ENCODE measurements at regions not wholly inside any gene's neighbourhood (a gene's known extent, or its start where the extent isn't known, plus 50 kb on each side); places are given as distances from the start of the nearest gene placed in this dataset.

DNA sequence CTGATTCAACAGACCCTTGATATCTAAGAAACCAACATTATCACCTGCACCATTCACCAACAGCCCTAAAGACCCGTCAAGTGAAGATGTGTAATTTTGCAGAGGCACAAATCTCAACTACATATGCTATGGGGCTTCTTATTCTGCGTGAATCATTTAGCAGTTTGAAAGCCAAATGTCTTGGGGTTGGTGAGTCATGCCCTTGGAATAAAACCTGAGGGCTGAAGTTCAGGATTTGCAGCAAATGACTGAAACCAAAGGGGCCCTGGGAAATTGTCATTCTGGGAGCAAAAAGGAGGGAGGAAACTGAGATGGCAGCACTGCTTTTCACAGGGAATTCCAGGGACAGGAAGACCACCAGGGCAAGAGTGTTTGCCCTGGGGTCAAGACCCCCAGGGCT, 79.2 kb upstream of the TNR start:
- Mint-ChIP-seq H3K4me1 (no peaks in the 10 kb centered on the region), H3K27ac (no peak overlapping the region), H3K4me3 (no peak overlapping the region), H3K9me3 (no peaks in the 10 kb centered on the region), H3K27me3 (peaks cover 10% of the 10 kb centered on the region), H3K36me3 (no peaks in the 10 kb centered on the region)
- DNase-seq, result no peak

DNA sequence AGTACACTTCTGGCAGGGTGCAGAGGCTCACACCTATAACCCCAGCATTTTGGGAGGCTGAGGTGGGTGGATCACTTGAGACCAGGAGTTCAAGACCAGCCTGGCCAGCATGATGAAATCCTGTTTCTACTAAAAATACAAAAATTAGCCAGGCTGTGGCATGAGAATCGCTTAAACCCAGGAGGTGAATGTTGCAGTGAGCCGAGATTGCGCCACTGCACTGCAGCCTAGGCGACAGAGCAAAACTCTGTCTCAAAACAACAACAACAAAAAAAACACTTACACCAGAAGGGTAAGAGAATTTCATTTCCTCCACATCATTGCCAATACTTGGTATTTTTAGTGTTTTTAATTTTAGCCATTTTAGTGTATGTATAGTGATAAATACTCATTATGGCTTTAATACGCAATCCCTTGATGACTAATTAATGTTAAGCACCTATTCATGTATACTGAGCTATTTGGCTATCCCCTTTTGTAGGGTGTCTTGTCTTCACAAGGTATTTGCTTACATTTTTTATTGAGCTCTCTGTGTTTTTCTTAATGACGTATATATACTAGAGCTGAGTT, 77.1 kb upstream of the TNR start:
- no peak overlapping the region for H3K4me3 Mint-ChIP-seq
- no peaks in the 10 kb centered on the region for H3K9me3 Mint-ChIP-seq
- no peak for DNase-seq
- H3K4me1 Mint-ChIP-seq, result no peaks in the 10 kb centered on the region
- H3K27ac Mint-ChIP-seq, result no peak overlapping the region
- peaks cover 10% of the 10 kb centered on the region for H3K27me3 Mint-ChIP-seq
- H3K36me3 Mint-ChIP-seq, result no peaks in the 10 kb centered on the region

DNA sequence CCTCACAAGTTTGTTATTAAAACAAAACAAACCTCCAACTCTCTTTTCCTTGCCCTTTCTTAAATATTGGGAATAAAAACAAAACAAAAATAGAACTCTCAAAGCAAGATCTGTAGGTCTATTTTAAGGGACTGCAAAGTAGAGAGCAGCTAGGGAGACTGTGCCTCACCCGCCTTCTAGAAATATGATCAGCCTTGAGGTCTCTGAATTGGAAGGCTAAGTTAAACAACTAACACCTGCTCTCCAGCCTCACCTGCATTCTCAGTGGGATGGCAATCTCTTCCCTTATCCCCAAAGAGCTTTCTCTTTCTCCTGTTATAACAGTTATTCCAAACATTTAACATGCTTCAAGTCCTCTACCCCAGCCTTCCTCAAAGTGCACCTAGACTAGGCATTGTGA, 75.5 kb upstream of the TNR start:
- H3K36me3 Mint-ChIP-seq, result no peaks in the 10 kb centered on the region
- no peak overlapping the region for H3K27ac Mint-ChIP-seq
- peaks cover 10% of the 10 kb centered on the region for H3K27me3 Mint-ChIP-seq
- no peak overlapping the region for H3K4me3 Mint-ChIP-seq
- H3K4me1 Mint-ChIP-seq, result no peaks in the 10 kb centered on the region
- no peaks in the 10 kb centered on the region for H3K9me3 Mint-ChIP-seq
- DNase-seq, result no peak

DNA sequence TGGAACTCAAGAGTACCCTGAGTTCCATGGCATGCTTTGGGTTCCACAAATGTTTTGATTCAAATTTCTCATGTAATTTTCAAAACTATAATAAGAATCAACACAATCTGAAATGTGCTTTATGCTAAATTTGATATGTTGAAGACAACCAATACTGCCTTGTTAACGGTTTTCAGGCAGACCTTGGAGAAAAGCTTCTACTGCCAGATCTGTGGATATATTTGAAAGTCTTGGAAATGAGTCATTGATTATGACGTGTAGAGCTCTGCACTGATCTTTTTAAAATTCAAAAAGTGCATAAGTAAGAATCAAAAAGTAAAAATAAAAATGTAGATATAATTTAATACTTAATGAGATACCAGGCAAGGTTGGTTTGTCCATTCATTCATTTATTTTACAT, 74.0 kb upstream of the TNR start:
- DNase-seq, result no peak
- H3K4me1 Mint-ChIP-seq, result no peaks in the 10 kb centered on the region
- no peaks in the 10 kb centered on the region for H3K9me3 Mint-ChIP-seq
- H3K36me3 Mint-ChIP-seq, result no peaks in the 10 kb centered on the region
- H3K27ac Mint-ChIP-seq, result no peak overlapping the region
- no peak overlapping the region for H3K4me3 Mint-ChIP-seq
- peaks cover 6% of the 10 kb centered on the region for H3K27me3 Mint-ChIP-seq

DNA sequence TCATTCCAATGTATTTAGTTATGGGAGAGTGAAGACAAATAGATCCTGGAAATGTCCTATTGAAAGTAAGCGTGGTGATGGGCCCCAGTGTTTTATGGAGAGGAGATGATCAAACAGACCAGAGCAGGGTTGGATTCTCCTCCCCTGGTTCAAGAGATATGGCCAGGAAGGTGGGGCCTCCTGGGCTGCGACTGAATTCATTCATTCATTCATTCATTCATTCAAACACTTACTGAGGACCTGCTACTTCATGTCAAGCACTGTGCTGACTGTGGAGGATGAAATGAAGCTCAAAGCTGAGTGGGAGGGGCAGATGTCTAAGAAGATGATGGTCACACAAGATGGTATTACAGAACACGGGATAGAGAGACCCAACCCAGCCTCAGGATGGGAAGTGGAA, 71.5 kb upstream of the TNR start:
- no peaks in the 10 kb centered on the region for H3K9me3 Mint-ChIP-seq
- H3K36me3 Mint-ChIP-seq, result no peaks in the 10 kb centered on the region
- DNase-seq, result no peak
- peaks cover 9% of the 10 kb centered on the region for H3K27me3 Mint-ChIP-seq
- no peaks in the 10 kb centered on the region for H3K4me1 Mint-ChIP-seq
- H3K4me3 Mint-ChIP-seq, result no peak overlapping the region
- H3K27ac Mint-ChIP-seq, result no peak overlapping the region

DNA sequence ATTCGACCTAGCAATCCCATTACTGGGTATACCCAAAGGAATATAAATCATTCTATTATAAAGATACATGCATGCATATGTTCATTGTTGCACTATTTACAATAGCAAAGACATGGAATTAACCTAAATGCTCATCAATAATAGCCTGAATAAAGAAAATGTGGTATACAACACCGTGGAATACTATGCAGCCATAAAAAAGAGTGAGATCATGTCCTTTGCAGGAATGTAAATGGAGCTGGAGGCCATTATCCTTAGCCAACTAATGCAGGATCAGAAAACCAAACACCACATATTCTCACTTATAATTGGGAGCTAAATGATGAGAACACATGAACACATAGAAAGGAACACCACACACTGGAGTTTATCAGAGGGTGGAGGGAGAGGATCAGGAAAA, 69.5 kb upstream of the TNR start:
- H3K36me3 Mint-ChIP-seq, result no peaks in the 10 kb centered on the region
- H3K4me3 Mint-ChIP-seq, result no peak overlapping the region

DNA sequence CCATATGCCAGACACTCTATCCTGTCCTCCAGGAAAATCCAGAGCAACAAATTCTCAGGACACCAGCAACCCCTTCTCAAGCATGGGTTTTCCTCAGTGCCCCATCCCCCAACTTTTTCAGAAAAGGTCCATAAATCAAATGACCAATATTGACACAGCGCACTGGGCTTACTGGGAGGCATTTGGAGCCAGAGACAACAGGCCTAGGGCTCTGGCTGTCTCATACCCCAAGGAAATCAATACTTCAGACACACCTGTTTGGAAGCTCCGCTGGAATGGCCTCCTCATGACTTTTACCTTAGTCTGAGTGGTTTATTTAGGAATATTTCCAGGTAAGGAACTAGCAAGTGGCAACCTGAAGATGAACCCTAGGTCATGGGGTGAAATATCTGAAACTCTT, 66.9 kb upstream of the TNR start:
- no peaks in the 10 kb centered on the region for H3K36me3 Mint-ChIP-seq
- H3K27me3 Mint-ChIP-seq, result peaks cover 19% of the 10 kb centered on the region
- no peak overlapping the region for H3K27ac Mint-ChIP-seq
- no peak overlapping the region for H3K4me3 Mint-ChIP-seq
- H3K9me3 Mint-ChIP-seq, result no peaks in the 10 kb centered on the region
- H3K4me1 Mint-ChIP-seq, result no peaks in the 10 kb centered on the region
- DNase-seq, result no peak

More for the DNA sequence above, 69.5 kb upstream of the TNR start:
- no peaks in the 10 kb centered on the region for H3K4me1 Mint-ChIP-seq
- H3K9me3 Mint-ChIP-seq, result no peaks in the 10 kb centered on the region
- peaks cover 19% of the 10 kb centered on the region for H3K27me3 Mint-ChIP-seq
- H3K27ac Mint-ChIP-seq, result no peak overlapping the region
- DNase-seq, result no peak

DNA sequence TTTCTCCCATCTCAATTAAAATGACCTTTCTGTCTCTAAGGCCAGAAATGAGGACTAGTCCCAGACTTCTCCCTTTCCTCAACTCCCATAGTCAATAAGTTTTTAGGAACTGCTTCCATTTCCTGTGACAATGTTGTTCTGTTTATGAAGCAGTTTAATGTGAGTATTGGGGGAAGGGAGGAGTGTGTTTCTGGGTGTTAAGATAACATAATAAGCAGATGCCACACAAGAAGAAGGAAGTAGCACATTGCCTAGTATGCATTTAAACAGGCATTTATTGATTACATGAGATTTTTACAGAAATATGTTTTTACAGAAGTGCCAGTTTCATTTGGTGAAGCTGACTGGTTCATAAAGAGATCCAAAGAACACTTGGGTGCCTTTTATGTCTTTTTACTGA, 65.6 kb upstream of the TNR start:
- Mint-ChIP-seq H3K4me3 (no peak overlapping the region), H3K27ac (no peak overlapping the region), H3K9me3 (no peaks in the 10 kb centered on the region), H3K27me3 (peaks cover 19% of the 10 kb centered on the region), H3K36me3 (no peaks in the 10 kb centered on the region), H3K4me1 (no peaks in the 10 kb centered on the region)
- DNase-seq, result no peak

DNA sequence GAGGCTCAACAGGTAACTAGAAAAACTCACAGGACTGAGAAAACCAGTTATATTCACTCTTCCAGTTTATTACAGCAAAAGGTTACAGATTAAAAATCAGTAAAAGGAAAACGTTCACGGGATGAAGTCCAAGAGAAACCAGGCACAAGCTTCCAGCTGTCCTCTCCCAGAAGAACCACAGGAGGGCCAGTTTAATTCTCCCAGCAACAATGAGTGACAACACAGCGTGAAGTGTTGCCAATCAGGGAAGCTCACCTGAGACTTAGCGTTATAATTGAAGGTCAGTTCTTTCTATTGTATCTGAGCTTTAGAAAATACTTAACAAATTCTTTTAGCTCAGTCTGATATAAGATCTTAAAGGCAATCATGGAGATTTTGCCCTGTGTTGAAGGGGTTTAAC, 65.2 kb upstream of the TNR start:
- H3K4me3 Mint-ChIP-seq, result no peak overlapping the region
- H3K36me3 Mint-ChIP-seq, result no peaks in the 10 kb centered on the region
- no peak overlapping the region for H3K27ac Mint-ChIP-seq
- H3K9me3 Mint-ChIP-seq, result no peaks in the 10 kb centered on the region
- H3K27me3 Mint-ChIP-seq, result peaks cover 19% of the 10 kb centered on the region
- no peak for DNase-seq
- H3K4me1 Mint-ChIP-seq, result no peaks in the 10 kb centered on the region

DNA sequence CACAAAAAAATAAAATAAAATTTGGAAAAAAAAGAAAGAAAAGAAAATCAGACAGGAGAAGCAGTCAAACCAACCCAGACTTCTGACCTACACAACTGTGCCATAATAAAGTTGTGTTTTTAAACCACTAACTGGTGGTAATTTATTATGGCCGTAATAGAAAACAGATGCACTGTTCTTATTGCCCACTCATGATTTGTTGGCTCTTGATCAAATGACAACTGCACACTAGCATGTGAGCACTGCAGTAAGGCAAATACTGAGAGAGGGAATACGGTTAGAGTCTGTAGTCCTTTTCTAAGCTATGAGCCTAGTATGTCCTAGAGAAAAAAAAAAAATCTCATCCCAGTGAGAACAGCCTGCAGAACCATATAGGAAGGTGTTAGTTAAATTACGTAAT, 61.2 kb upstream of the TNR start:
- H3K9me3 Mint-ChIP-seq, result no peaks in the 10 kb centered on the region
- H3K27me3 Mint-ChIP-seq, result peaks cover 6% of the 10 kb centered on the region
- no peaks in the 10 kb centered on the region for H3K4me1 Mint-ChIP-seq
- DNase-seq, result no peak
- no peak overlapping the region for H3K27ac Mint-ChIP-seq
- no peaks in the 10 kb centered on the region for H3K36me3 Mint-ChIP-seq
- no peak overlapping the region for H3K4me3 Mint-ChIP-seq

DNA sequence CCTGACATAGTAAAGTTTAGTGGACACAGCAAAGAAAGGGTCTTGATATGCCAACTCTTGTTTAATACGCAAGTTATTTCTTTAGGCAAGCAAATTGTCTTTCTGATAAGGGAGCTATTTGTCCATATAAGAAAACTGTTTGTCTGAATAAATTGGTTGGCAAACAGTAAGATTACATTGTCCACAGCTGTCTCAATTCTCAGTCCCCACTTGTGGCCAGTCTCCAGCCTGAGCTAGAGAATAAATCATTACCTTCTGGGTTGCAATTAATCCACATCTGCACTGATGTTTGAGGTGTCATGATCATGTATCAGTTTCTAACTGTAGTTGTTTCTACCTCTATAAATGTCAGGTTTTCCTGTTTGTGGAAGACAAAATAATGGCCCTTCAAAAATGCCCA, 60.0 kb upstream of the TNR start:
- Mint-ChIP-seq H3K4me3 (no peak overlapping the region), H3K27ac (no peak overlapping the region)

DNA sequence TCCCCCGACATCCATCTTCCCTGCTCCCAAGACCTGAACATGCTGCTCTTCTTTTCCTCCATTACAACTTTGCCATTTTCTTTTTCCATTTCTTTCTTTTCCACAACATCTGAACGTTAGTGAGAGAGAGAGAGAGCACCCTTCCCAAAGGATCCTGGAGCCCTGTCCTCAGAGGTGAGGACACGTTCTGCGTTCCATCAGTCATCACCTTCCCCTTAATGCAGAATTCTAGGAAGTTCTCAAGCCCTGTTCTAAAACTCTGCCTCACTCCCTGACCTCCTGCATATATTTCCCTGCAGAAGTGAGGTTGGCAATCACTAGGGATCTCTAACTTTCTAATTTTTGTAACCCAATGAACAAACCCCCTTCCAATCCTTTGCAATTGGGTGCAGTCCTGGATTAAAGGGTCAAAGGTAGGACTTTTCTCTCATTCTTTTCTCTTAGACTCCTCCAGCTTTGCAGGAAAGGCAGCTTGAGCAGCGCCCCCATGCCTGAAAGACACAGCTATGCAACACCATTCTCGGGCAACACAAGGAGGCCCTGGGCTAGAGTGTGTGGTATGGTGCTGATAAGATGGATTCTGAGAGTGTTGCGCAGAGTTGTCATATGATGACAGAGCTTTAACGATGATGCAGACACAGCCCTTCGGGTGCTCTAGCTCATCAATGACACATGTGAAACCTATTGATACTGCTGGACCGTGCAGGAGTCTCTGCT, 59.2 kb upstream of the TNR start:
- Mint-ChIP-seq H3K4me1 (no peaks in the 10 kb centered on the region), H3K27ac (no peak overlapping the region), H3K9me3 (no peaks in the 10 kb centered on the region), H3K27me3 (no peaks in the 10 kb centered on the region), H3K4me3 (no peak overlapping the region), H3K36me3 (no peaks in the 10 kb centered on the region)
- no peak for DNase-seq

More for the DNA sequence above, 60.0 kb upstream of the TNR start:
- H3K36me3 Mint-ChIP-seq, result no peaks in the 10 kb centered on the region
- DNase-seq, result no peak
- H3K27me3 Mint-ChIP-seq, result peaks cover 1% of the 10 kb centered on the region
- no peaks in the 10 kb centered on the region for H3K9me3 Mint-ChIP-seq
- H3K4me1 Mint-ChIP-seq, result no peaks in the 10 kb centered on the region

DNA sequence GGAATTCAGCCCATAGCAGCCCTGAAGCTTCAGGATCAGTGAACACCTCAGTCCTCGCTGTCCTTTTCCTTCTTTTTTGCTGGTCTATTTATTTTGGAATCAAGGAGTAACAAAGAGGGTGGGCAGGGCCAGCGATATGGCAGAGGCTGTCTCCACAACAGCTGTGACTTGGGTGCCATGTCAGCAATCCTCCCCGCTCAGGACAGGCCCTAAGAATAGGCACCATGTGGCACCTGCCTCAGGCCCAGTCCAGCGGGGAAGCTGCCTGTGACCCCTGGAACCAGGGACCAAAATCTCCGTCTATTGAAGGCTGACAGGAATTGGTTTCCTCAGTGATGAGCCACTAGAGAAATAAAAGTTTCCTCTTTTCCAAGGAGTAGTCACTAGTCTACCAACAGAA, 58.6 kb upstream of the TNR start:
- Mint-ChIP-seq H3K27me3 (peaks cover 3% of the 10 kb centered on the region), H3K27ac (no peak overlapping the region), H3K4me1 (no peaks in the 10 kb centered on the region), H3K36me3 (no peaks in the 10 kb centered on the region), H3K9me3 (no peaks in the 10 kb centered on the region), H3K4me3 (no peak overlapping the region)
- no peak for DNase-seq

DNA sequence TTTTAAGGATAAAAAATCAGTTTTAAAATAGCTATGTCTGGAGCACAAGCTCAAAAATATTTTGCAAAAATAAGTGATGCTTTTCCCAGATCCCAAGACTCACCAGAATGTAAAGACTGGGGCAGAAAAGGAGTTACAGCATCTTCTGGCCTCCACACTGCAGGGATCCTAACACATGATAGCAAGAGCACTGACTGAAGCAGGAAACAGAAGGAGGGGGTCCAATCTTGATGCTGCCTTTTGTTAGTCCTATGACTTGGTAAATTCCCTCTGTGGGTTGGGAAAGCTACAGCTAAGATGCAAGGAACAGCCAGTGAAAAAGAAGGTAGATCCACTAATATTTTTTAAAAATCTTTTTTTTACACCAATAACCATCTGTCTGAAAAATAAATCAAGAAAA, 54.2 kb upstream of the TNR start:
- Mint-ChIP-seq H3K27me3 (peaks cover 12% of the 10 kb centered on the region), H3K36me3 (no peaks in the 10 kb centered on the region), H3K4me1 (no peaks in the 10 kb centered on the region), H3K9me3 (no peaks in the 10 kb centered on the region), H3K4me3 (no peak overlapping the region), H3K27ac (no peak overlapping the region)
- no peak for DNase-seq

DNA sequence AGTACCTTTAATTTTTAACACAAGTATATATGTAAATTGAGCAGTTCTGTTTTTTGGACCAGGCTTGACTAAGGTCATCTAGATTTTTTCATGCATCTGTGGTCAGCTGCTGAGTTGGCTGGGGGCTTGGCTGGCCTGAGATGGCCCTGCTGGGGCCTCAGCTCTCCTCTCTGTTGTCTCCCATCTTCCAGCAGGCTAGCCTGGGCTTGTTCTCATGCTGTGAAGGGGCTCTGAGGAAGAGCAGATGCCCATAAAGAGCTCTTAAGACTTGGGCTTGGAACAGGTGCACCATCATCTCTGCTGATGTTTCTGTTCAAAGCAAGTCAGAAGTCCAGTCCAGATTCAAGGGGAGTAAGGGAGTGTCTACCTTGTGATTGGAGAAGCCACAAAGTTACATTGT, 51.2 kb upstream of the TNR start:
- Mint-ChIP-seq H3K27me3 (peaks cover 20% of the 10 kb centered on the region), H3K4me1 (no peaks in the 10 kb centered on the region), H3K27ac (no peak overlapping the region), H3K4me3 (no peak overlapping the region), H3K36me3 (no peaks in the 10 kb centered on the region), H3K9me3 (no peaks in the 10 kb centered on the region)
- no peak for DNase-seq

DNA sequence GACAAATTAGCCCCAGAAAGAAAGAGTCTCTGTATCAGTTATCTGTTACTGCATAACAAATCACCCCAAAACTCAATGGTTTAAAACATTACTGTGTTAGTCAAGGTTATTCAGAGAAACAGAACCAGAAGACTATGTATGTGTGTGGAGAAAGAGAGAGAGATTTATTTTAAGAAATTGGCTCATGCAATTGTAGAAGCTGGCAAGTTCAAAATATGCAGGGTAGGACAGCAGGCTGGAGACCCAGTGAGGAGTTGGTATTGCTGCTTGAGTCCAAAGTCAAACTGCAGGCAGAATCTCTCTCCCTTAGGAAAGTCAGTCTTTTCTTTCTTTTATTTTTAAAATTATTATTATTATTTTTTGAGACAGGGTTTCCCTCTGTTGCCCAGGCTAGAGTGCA, 50.2 kb upstream of the TNR start:
- no peaks in the 10 kb centered on the region for H3K9me3 Mint-ChIP-seq
- H3K4me3 Mint-ChIP-seq, result no peak overlapping the region
- no peak overlapping the region for H3K27ac Mint-ChIP-seq
- DNase-seq, result no peak
- no peaks in the 10 kb centered on the region for H3K4me1 Mint-ChIP-seq
- no peaks in the 10 kb centered on the region for H3K36me3 Mint-ChIP-seq
- H3K27me3 Mint-ChIP-seq, result peaks cover 25% of the 10 kb centered on the region

Data from activated naive CD8-positive, alpha-beta T cell treated with anti-CD3 and anti-CD28 coated beads for 36 hours (primary cell).